GM12878 (cell line): ENCODE measurements at regions not wholly inside any gene's neighbourhood (a gene's known extent, or its start where the extent isn't known, plus 50 kb on each side); places are given as distances from the start of the nearest gene placed in this dataset.

Experiments
- BRCA1 ChIP-seq: IDR thresholded peaks from 2 replicates; pipeline ENCODE4 v1.6.1; 2011; ENCODE audit warnings: low read depth, low read length, improper control_type of control experiment
- CTCF ChIP-seq, 3 experiments: IDR thresholded peaks in 2 of 3; conservative IDR thresholded peaks in 1 of 3; 2 replicates each; pipeline ENCODE4 v1.5.1; 2011; ENCODE audit warnings: low read depth in 3 of 3, low read length in 3 of 3, mild to moderate bottlenecking in 3 of 3, control low read depth in 2 of 3, moderate library complexity in 2 of 3, inconsistent platforms in 1 of 3, mixed read lengths in 1 of 3; ENCODE audit not compliant: control insufficient read depth in 2 of 3, insufficient read depth in 1 of 3; ENCODE audit errors: extremely low read depth in 1 of 3
- EP300 ChIP-seq, 2 experiments: fragments of 150-350 bp in 1 of 2; IDR thresholded peaks; 2 replicates each; pipeline ENCODE4 v1.6.1; 2011 to 2012; ENCODE audit warnings: low read depth in 2 of 2, low read length in 2 of 2, borderline replicate concordance in 1 of 2, improper control_type of control experiment in 1 of 2, inconsistent platforms in 1 of 2; ENCODE audit not compliant: control insufficient read depth in 1 of 2
- MXI1 ChIP-seq: fragments of 150-350 bp; IDR thresholded peaks from 2 replicates; pipeline ENCODE4 v1.6.1; 2011; ENCODE audit warnings: low read depth, mild to moderate bottlenecking, inconsistent platforms, low read length, improper control_type of control experiment
- POU2F2 ChIP-seq: IDR thresholded peaks from 3 replicates; pipeline ENCODE4 v1.6.1; 2011; ENCODE audit warnings: low read depth, mild to moderate bottlenecking, low read length, borderline replicate concordance
- RFX5 ChIP-seq: IDR thresholded peaks from 2 replicates; pipeline ENCODE4 v1.6.1; 2011; ENCODE audit warnings: low read depth, low read length, improper control_type of control experiment
- SMC3 ChIP-seq: IDR thresholded peaks from 2 replicates; pipeline ENCODE4 v1.6.1; 2011; ENCODE audit warnings: low read length, improper control_type of control experiment, borderline replicate concordance
- ZBTB11 ChIP-seq: fragments of 450-650 bp; formaldehyde crosslinking; IDR thresholded peaks from 2 replicates; pipeline ENCODE4 v1.5.0; 2022; ENCODE audit warnings: mild to moderate bottlenecking, missing genetic modification characterization
- TF ChIP-seq, protein P1 (sequence below): IDR thresholded peaks from 2 replicates; pipeline ENCODE4 v1.6.1; 2012; ENCODE audit warnings: low read depth, low read length, improper control_type of control experiment

- TF ChIP-seq CTCF (IDR thresholded peaks at IDR 0.05 in 2 of 3, conservative IDR thresholded peaks at IDR 0.05 in 1 of 3; ENCODE audit: control insufficient read depth in 2 of 3, extremely low read depth in 1 of 3, insufficient read depth in 1 of 3, low read depth in 3 of 3, low read length in 3 of 3) = no peak
- TF ChIP-seq POU2F2 = no peak
- no peak for TF ChIP-seq RFX5
- no peak for TF ChIP-seq MXI1
- TF ChIP-seq, protein P1, sequence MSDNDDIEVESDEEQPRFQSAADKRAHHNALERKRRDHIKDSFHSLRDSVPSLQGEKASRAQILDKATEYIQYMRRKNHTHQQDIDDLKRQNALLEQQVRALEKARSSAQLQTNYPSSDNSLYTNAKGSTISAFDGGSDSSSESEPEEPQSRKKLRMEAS = no peak
- no peak for TF ChIP-seq BRCA1
- TF ChIP-seq SMC3 = no peak
- no peak for TF ChIP-seq ZBTB11 (CRISPR knock-in tag)
- TF ChIP-seq EP300 (IDR thresholded peaks at IDR 0.05; ENCODE audit: borderline replicate concordance in 1 of 2, control insufficient read depth in 1 of 2, low read depth in 2 of 2, low read length in 2 of 2) = no peak
Measured at GRCh38 chr7:86094166-86094669, 549.5 kb upstream of the GRM3 start.
